ENCODE measurements at regions not wholly inside any gene's neighbourhood (a gene's known extent, or its start where the extent isn't known, plus 50 kb on each side); places are given as distances from the start of the nearest gene placed in this dataset.

- no peaks in the 10 kb centered on the region for H3K36me3 Mint-ChIP-seq (ENCODE audit: low read depth, unreplicated experiment)
- H3K27ac Mint-ChIP-seq (ENCODE audit: unreplicated experiment), result no peak overlapping the region
- no peak for TF ChIP-seq CTCF (IDR thresholded peaks at IDR 0.05; ENCODE audit: unreplicated experiment)
- no peaks in the 10 kb centered on the region for H3K27me3 Mint-ChIP-seq (ENCODE audit: unreplicated experiment)
- no peaks in the 10 kb centered on the region for H3K4me1 Mint-ChIP-seq (ENCODE audit: unreplicated experiment)
- no peak overlapping the region for H3K4me3 Mint-ChIP-seq (ENCODE audit: unreplicated experiment)
- no peak for DNase-seq (ENCODE audit: low spot score)
- no peaks in the 10 kb centered on the region for H3K9me3 Mint-ChIP-seq (ENCODE audit: unreplicated experiment)
Measured at GRCh38 chr1:217190359-217190758, 440.5 kb downstream of the GPATCH2 start.

- DNase-seq (ENCODE audit: low spot score), result no peak
- H3K4me3 Mint-ChIP-seq (ENCODE audit: unreplicated experiment), result no peak overlapping the region
- H3K36me3 Mint-ChIP-seq (ENCODE audit: low read depth, unreplicated experiment), result no peaks in the 10 kb centered on the region
- no peak overlapping the region for H3K27ac Mint-ChIP-seq (ENCODE audit: unreplicated experiment)
- H3K9me3 Mint-ChIP-seq (ENCODE audit: unreplicated experiment), result no peaks in the 10 kb centered on the region
- no peak for TF ChIP-seq CTCF (IDR thresholded peaks at IDR 0.05; ENCODE audit: unreplicated experiment)
- H3K4me1 Mint-ChIP-seq (ENCODE audit: unreplicated experiment), result no peaks in the 10 kb centered on the region
- no peaks in the 10 kb centered on the region for H3K27me3 Mint-ChIP-seq (ENCODE audit: unreplicated experiment)
Measured at GRCh38 chr1:217189362-217189761, 441.5 kb downstream of the GPATCH2 start.

DNA sequence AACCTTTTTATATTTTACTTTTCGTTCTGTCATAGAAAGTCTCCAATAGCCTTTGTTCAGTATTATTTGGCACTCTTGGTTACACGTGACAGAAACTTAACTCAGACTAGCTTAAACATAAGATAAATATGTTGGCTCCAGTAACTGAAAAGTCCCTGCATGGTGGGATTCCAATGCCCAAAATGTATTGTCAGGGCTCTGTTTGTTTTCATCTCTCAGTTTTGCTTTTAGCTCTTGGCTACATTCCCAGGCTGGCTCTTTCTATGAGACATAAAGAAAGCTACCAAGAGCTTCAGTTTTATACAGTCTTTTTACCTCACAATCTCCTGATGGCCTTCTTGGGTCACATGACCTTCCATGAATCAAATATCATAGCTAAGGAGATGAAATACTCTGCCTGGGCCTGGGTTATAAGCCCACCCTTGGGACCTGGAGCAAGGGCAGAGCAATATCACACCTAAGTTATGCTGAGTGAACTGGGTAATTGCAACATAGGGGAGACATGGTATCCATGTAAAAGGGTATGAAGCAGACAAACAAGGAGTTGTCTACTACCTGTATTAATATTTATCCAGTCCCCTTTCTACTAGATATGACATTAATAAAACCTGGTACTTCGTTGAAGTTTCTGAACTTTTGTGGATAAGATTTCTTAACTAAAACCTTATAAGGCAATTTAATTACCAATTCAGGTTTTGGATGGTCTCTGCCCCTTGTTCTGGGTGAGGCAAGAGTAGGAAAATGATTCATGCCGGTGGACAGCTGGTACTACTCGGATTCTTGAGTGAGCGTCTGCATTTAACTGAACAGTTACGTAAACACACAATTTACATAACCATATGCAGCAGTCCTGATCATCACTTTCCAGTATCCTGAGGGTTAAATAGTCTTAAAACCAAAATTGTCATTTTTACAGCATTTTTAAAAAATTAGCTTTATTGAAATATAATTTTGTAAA is 442.3 kb downstream of the GPATCH2 start:
- Mint-ChIP-seq H3K27ac (ENCODE audit: unreplicated experiment) (no peak overlapping the region), H3K9me3 (ENCODE audit: unreplicated experiment) (no peaks in the 10 kb centered on the region), H3K27me3 (ENCODE audit: unreplicated experiment) (no peaks in the 10 kb centered on the region), H3K36me3 (ENCODE audit: low read depth, unreplicated experiment) (no peaks in the 10 kb centered on the region), H3K4me1 (ENCODE audit: unreplicated experiment) (no peaks in the 10 kb centered on the region), H3K4me3 (ENCODE audit: unreplicated experiment) (no peak overlapping the region)
- no peak for DNase-seq (ENCODE audit: low spot score)
- TF ChIP-seq CTCF (IDR thresholded peaks at IDR 0.05; ENCODE audit: unreplicated experiment), result no peak

DNA sequence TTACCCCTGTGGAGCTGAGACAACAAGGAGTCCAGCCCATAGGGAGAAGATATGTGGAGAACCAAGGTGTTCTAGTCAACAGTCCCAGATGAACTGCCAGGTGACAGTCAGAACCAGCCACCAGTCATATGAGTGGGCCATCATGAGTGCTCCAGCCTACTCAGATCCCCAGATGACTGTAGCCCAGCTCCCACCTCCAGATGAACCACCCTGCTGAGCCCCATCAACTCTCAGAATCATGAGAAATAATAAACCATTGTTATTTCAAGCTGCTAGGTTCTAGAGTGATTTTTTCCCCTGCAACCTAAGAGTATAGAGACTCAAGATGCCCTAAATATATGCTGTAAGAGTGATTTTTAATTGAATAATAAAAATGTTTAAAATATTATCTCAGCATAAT is 444.2 kb downstream of the GPATCH2 start:
- DNase-seq (ENCODE audit: low spot score), result no peak

More for the DNA sequence above, 444.2 kb downstream of the GPATCH2 start:
- Mint-ChIP-seq H3K36me3 (ENCODE audit: low read depth, unreplicated experiment) (no peaks in the 10 kb centered on the region), H3K4me3 (ENCODE audit: unreplicated experiment) (no peak overlapping the region), H3K27me3 (ENCODE audit: unreplicated experiment) (peaks cover 1% of the 10 kb centered on the region), H3K4me1 (ENCODE audit: unreplicated experiment) (no peaks in the 10 kb centered on the region), H3K9me3 (ENCODE audit: unreplicated experiment) (no peaks in the 10 kb centered on the region), H3K27ac (ENCODE audit: unreplicated experiment) (no peak overlapping the region)
- no peak for TF ChIP-seq CTCF (IDR thresholded peaks at IDR 0.05; ENCODE audit: unreplicated experiment)
